ENCODE measurements at regions not wholly inside any gene's neighbourhood (a gene's known extent, or its start where the extent isn't known, plus 50 kb on each side); places are given as distances from the start of the nearest gene placed in this dataset.

DNA sequence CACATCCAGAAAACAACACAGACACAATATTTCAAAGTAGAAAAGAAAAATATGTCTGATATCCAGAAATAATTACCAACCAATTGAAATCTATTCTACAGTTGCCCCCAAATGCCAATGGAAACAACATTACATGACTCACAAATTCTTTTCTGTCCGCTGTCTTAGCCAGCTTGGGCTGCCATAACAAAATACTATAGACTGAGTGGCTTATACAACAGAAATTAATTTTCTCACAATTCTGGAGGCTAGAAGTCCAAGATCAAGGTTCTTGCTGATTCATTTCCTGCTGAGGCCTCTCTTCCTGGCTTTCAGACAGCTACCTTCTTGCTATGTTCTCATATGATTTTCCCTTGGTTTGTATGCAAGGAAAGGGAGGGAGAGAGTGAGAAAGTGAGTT, 698.1 kb downstream of the DHX35 start:
- TF ChIP-seq CTCF (IDR thresholded peaks at IDR 0.05; ENCODE audit: insufficient read depth, missing control alignments) = no peak
- FAIRE-seq (no peak), DNase-seq (ENCODE audit: insufficient read length, low spot score) (no peak)

DNA sequence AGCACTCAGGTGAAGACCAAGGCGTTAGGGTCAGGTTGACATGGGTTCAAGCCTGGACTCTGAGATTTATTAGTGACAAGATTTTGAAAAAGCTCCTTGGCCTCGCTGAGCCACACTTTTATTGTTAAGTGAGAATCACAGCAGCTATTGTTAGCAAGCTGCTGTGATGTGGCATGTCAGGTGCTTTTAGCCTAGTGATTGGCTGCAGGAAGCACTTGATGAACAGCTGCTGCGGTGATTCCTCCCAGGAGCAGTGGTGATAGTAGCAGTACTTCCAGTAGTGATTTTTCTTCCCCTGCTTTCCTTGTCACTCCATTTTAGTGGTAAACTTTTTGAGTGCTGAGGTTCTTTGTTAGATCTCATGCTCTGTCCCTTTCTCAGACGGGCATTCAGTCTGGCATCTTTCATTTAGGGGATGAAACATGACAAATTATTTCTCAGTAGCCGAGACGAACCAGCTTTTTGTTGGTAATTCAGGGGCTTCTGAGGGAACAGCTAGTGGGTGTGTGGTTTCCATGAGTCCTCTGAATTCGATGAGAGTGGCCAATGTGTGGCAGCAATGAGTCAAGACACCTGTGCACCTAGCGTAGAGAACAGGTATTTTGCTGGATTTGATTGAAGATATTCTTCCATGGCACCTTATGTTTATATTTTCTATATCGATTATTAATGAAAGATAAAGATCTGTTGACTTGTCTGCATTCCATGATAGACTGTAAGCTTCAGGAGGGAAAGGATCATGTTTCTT, 696.7 kb downstream of the DHX35 start:
- no peak for DNase-seq (ENCODE audit: insufficient read length, low spot score)
- no peak for TF ChIP-seq CTCF (IDR thresholded peaks at IDR 0.05; ENCODE audit: insufficient read depth, missing control alignments)
- FAIRE-seq = no peak

- FAIRE-seq (no peak), DNase-seq (ENCODE audit: insufficient read length, low spot score) (no peak)
These were observed 692.0 kb downstream of the DHX35 start for GRCh38 chr20:39654171-39654570.

GRCh38 chr20:39651645-39652325, 689.6 kb downstream of the DHX35 start:
- no peak for DNase-seq (ENCODE audit: insufficient read length, low spot score)
- no peak for TF ChIP-seq CTCF (IDR thresholded peaks at IDR 0.05; ENCODE audit: insufficient read depth, missing control alignments)
- FAIRE-seq = no peak

More at GRCh38 chr20:39654171-39654570, 692.0 kb downstream of the DHX35 start:
- TF ChIP-seq CTCF (IDR thresholded peaks at IDR 0.05; ENCODE audit: insufficient read depth, missing control alignments) = no peak

GRCh38 chr20:39646874-39647413, 684.8 kb downstream of the DHX35 start:
- no peak for DNase-seq (ENCODE audit: insufficient read length, low spot score)
- TF ChIP-seq CTCF (IDR thresholded peaks at IDR 0.05; ENCODE audit: insufficient read depth, missing control alignments) = no peak
- FAIRE-seq = no peak

GRCh38 chr20:39645131-39645530, 683.0 kb downstream of the DHX35 start:
- FAIRE-seq (no peak), DNase-seq (ENCODE audit: insufficient read length, low spot score) (no peak)
- TF ChIP-seq CTCF (IDR thresholded peaks at IDR 0.05; ENCODE audit: insufficient read depth, missing control alignments) = no peak

- no peak for FAIRE-seq
- no peak for DNase-seq (ENCODE audit: insufficient read length, low spot score)
- no peak for TF ChIP-seq CTCF (IDR thresholded peaks at IDR 0.05; ENCODE audit: insufficient read depth, missing control alignments)
These were observed 681.1 kb downstream of the DHX35 start for GRCh38 chr20:39643292-39643691.

All from D721Med (cell line).